Fibroblast of gingiva (primary cell): ENCODE measurements at regions not wholly inside any gene's neighbourhood (a gene's known extent, or its start where the extent isn't known, plus 50 kb on each side); places are given as distances from the start of the nearest gene placed in this dataset.

Source experiments
- DNase-seq: peaks from one replicate; pipeline ENCODE4 v3.0.0-alpha.2; 2011; ENCODE audit warnings: low read depth

GRCh38 chr22:47994045-47994444 is 1231.6 kb downstream of the TBC1D22A start:
- no peak for DNase-seq

DNA sequence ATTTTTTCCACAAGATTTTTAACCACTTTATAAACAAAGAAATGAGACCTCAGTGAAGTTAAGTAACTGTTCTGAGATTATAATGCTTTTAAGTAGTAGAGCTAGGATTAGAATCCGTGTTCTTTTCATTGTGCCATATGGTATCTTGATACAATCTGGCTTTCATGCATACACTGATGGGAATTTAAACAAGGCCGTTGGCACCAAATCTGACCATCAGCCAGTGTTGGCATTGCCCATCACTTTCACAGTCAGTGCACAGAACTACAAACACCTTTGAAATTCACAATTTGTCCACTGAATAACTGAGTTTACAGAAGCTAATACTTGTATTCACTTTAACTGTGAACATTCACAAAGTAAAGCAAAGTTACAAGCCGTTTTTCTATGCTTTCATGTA is 1228.0 kb downstream of the TBC1D22A start:
- no peak for DNase-seq

DNA sequence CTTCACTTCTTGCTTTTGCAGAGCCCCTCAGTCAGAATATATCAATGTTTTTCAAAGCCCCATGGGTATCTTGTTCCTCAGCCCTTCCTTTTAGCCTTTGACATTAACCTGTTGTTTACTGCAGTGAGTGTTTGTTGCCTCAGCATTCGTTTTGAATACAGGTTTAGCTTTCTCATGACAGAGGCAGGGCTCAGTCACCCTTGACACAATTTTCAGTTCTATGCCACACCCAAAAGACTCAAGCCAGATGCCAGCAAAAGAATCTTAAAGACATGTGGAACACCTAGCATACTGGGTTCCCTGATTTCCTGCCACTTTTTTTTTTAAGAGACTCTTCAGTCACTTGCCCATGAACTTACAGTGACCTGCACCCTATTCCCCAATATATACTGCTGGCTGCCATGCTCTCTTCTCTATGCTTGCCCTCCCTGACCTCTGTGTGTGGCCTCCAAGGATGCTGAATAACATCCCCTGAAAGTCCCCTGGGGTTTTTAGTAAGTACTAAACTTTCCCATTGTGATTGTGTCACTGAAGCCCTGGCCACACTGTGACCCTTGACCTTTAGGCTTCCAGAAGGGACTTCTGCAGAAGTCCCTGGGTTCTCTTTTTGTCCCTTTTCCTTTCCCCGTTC is 1225.5 kb downstream of the TBC1D22A start:
- no peak for DNase-seq

- no peak for DNase-seq
Observed at GRCh38 chr22:47976219-47976618, 1213.8 kb downstream of the TBC1D22A start.

GRCh38 chr22:47967831-47968230 is 1205.4 kb downstream of the TBC1D22A start:
- DNase-seq, result no peak

DNA sequence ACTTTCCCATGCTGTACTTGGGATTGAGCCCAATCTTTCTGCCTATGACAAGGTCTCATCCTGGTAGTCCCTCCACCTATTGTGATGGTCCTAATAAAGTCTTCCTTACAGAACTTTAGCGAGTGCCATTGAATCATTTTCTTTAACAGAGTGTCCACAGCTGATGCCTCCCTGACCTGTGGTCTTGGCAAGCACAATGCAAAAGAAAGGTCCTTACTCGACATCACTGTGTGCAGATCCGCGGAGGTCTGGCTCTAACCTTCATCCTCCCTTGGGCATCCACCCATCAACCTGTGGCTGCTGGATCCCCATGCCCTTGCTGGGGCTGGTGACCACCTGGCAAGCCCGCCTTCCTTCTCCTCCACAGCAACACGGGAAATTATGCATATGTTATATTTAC is 1203.9 kb downstream of the TBC1D22A start:
- no peak for DNase-seq

- no peak for DNase-seq
Observed at GRCh38 chr22:47965896-47966295, 1203.4 kb downstream of the TBC1D22A start.

- DNase-seq, result no peak
Observed at GRCh38 chr22:47965066-47965465, 1202.6 kb downstream of the TBC1D22A start.

DNA sequence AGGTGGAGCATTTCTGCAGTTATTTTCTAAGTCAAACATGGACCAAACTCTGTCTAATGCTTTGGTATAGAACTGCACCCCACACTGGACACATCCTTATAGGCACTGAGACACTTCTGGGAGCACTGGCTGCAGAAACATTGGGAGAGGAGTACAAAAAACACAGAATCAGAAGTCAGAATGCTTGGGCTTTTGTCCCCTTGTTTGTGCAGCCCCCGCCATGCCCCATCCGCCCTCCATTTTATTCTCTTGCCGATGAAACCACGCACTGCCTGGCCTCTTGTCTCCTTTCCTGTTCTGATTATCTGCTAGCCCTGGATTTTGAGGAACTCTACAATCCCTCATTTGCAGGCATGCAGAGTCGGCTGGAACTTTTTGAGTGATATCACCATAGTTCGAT is 1201.2 kb downstream of the TBC1D22A start:
- no peak for DNase-seq

DNA sequence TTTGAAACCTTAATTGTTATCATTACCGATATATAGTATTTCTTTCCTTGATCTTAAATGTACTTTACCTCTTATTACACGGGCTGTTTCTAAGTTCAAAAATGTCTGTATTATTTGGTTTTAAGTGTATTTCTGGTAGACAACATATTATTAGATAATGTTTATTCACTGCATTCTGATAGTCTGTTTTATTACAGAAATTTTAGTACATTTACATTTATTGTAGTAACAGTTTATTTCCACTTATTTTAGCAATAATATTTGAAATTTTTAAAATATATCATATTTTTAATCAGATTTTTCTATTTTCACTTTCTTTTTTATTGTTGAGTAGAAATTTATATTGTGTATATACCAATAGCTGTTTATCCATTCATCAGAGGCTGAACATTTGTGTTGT is 1195.2 kb downstream of the TBC1D22A start:
- DNase-seq, result no peak

GRCh38 chr22:47954107-47954506 is 1191.7 kb downstream of the TBC1D22A start:
- no peak for DNase-seq

GRCh38 chr22:47944941-47945340 is 1182.5 kb downstream of the TBC1D22A start:
- DNase-seq, result no peak

- DNase-seq, result no peak
Observed at GRCh38 chr22:47943729-47944700, 1181.6 kb downstream of the TBC1D22A start.

- DNase-seq, result no peak
Observed at GRCh38 chr22:47940211-47940610, 1177.8 kb downstream of the TBC1D22A start.

- no peak for DNase-seq
Observed at GRCh38 chr22:47933891-47934290, 1171.4 kb downstream of the TBC1D22A start.

DNA sequence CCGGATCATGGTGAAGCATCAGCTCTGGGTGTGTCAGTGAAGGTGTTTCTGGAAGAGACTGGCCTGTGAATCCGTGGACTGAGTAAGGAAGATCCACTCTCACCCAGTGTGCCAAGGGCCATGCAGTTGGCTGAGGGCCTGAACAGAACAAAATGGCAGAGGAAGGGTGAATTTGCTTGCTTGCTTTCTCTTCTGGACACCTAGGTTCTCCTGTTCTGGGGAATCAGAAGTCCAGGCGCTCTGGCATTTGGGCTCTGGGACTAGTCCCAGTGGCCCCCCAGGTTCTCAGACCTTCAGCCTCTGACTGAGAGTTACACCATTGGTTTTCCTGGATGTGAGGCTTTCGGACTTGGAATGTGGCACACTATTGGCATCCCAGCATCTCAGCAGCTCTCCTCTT is 1170.8 kb downstream of the TBC1D22A start:
- DNase-seq, result no peak

DNA sequence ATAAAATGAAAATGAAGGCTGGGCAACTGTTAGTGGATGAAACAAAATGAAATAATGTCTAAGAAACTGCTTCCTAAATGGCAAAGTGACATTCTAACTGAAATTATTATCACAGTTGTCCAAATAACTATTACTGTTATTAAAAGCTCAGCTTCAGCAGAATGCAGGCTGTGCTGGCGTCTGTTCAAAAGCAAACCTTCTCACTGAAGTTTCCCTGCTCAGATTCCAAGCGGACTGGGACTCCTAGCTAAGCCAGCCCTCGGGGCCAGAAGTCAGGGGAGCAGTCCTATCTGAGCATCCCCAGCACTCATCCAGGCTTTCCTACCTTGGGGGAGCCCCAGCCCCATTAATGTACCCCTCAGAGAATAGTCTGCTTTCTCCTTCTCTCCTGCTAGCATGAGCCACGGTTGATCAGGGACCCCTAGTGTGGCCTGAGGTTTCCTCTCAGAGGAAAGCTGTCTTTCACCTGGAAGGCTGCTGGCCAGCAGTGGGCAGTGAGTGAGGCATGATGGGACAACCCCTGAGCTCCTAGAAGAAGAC is 1167.3 kb downstream of the TBC1D22A start:
- DNase-seq, result no peak

DNA sequence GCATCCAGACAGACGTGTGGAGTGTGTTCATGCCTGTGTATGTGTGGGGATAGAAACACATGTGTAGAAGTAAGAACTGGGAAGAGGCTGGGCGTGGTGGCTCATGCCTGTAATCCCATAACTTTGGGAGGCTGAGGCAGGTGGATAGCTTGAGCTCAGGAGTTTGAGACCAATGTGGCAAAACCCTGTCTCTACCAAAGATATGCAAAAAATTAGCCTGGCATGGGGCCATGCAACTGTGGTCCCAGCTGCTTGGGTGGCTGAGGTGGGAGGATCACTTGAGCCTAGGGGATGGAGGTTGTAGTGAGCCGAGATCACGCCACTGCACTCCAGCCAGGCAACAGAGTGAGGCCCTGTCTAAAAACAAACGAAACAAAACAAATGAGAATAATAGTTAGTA is 1166.6 kb downstream of the TBC1D22A start:
- DNase-seq, result no peak

- no peak for DNase-seq
Observed at GRCh38 chr22:47928631-47929030, 1166.2 kb downstream of the TBC1D22A start.

DNA sequence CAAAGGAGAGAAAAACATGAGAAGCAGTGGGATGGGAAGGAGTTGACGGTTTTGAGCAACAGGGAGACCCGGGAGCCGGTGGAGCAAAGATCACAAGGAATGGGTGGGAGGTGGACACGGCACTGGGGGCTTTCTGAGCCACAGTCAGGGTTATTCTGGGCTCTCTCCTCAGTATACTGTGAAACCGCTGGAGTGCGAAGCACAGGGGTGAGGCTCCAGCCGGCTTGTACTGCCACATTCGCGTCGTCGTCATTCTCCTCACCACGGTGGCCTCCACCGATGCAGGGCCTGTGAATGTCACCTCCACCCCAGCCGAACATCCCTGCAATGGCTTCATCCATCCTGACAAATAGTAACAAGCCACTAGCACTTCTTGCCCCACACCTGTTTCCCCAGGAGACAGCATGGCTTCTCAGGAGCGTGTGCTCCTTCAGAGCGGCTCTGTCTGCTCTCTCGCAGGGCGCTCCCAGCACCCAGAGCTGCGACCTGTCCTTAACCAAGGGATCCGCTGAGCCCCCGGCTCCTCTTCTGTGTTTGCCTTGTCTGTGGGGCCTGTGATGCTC is 1165.3 kb downstream of the TBC1D22A start:
- DNase-seq, result no peak

DNA sequence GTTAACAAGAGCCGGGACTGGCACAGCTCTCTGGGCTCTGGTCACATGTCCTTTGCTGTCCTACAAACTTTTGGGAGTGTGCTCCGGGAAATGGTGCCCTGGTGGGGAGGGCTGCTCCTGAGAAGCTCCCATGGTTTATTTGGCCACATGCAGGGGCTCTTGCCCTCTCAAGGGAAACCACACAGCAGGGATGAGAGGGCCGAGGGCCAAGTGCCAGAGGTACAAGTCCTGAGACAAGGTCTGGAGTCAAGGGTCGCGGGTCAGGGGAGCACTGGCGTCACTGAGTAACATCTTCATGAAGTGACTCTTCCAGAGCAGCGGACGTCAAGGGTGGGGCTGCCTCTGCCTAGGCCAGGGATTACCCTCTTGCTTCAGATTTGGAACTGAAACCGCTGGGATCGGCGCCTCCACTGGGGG is 1160.6 kb downstream of the TBC1D22A start:
- no peak for DNase-seq

- DNase-seq, result no peak
Observed at GRCh38 chr22:47921906-47922305, 1159.5 kb downstream of the TBC1D22A start.
